ENCODE measurements at regions not wholly inside any gene's neighbourhood (a gene's known extent, or its start where the extent isn't known, plus 50 kb on each side); places are given as distances from the start of the nearest gene placed in this dataset.
A peak's percentile ranks its signal among the peaks of the same experiment; 100 is the strongest.

DNA sequence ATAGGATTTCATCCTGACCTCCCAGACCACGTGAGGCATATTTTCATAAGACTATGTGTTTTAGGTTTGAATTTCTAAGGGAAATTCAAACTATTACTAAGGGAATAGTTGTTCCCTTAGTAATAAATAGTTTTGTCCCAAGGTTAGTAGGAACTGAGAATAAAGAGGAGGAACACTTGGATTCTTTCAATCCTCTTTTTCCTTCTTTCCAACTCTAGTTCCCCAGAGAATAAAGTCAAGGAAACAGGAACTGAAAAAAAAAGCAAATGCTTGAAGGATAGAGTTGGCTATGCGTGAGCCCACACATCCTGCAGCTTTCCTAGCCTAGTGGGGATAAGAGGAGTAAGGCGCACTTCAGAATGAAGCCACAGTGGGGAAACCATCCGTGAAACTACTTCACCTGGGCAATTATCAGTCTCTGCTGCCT lies 312.1 kb upstream of the TGFBR2 start:
- DNase-seq (ENCODE audit: low read depth in 1 of 2, low spot score in 2 of 2) (no peak), FAIRE-seq (no peak)
- no peaks in the 10 kb centered on the region for H3K27me3 ChIP-seq (replicated peaks in 1 of 4; ENCODE audit: control insufficient read depth in 3 of 4, extremely low read depth in 1 of 4, insufficient read depth in 3 of 4, low read length in 3 of 4)
- H4K8ac ChIP-seq (ENCODE audit: extremely low read depth, insufficient read depth, low read length) = no peak overlapping the region
- no peak overlapping the region for H2BK120ac ChIP-seq (replicated peaks; ENCODE audit: low read depth, low read length)
- H3K4ac ChIP-seq (replicated peaks; ENCODE audit: insufficient read length, low read depth, low read length) = no peak overlapping the region
- no peaks in the 10 kb centered on the region for H3K36me3 ChIP-seq (ENCODE audit: control insufficient read depth in 2 of 4, insufficient read depth in 4 of 4, low read length in 3 of 4)
- H2AFZ ChIP-seq (ENCODE audit: low read length) = no peak overlapping the region
- no peak overlapping the region for H3K23ac ChIP-seq (ENCODE audit: insufficient read length)
- H3K79me2 ChIP-seq (ENCODE audit: control insufficient read depth in 1 of 2, insufficient read depth in 2 of 2, low read length in 2 of 2) = no peaks in the 10 kb centered on the region
- no peaks in the 10 kb centered on the region for H3K23me2 ChIP-seq (ENCODE audit: low read depth, low read length)
- H3K14ac ChIP-seq (ENCODE audit: insufficient read length) = no peak overlapping the region
- H3K56ac ChIP-seq (replicated peaks; ENCODE audit: insufficient read length, low read depth, low read length) = no peak overlapping the region
- H3K4me2 ChIP-seq (ENCODE audit: insufficient read depth in 1 of 2, low read depth in 2 of 2, low read length in 2 of 2) = no peak overlapping the region
- ChIA-PET CTCF (ENCODE audit: partially characterized antibody) (interaction anchor here (1.0 to 2.3 kb wide), 4 partner anchors 17 to 399 kb away, joined by 3 to 9 read pairs (median 4); no protein-coding TSS in a partner anchor), POLR2A (ENCODE audit: partially characterized antibody) (no interaction called here)
- no peak overlapping the region for H2AK5ac ChIP-seq (ENCODE audit: low read depth, low read length)
- H4K91ac ChIP-seq (replicated peaks; ENCODE audit: insufficient read length, low read length) = no peak overlapping the region
- no peak overlapping the region for H4K5ac ChIP-seq (ENCODE audit: insufficient read length, low read depth, low read length)
- H4K20me1 ChIP-seq (replicated peaks in 1 of 2; ENCODE audit: control insufficient read depth in 1 of 2, insufficient read depth in 2 of 2, low read length in 2 of 2) = no peaks in the 10 kb centered on the region
- H3K9me3 ChIP-seq (ENCODE audit: insufficient read depth in 2 of 2, low read depth in 1 of 2, low read length in 1 of 2) = no peaks in the 10 kb centered on the region
- H2BK5ac ChIP-seq (ENCODE audit: low read depth, low read length) = no peak overlapping the region
- 0 out of 2 replicates have a peak overlapping the region, but pooled peaks have one; percentile 19 for H2BK20ac ChIP-seq (ENCODE audit: low read length)
- no peak overlapping the region for H3K4me3 ChIP-seq (ENCODE audit: extremely low read depth in 1 of 4, insufficient read depth in 2 of 4, low read depth in 3 of 4, low read length in 4 of 4)
- no peak overlapping the region for H3K27ac ChIP-seq (ENCODE audit: low read depth, low read length)
- H3K18ac ChIP-seq (ENCODE audit: extremely low read depth, low read length) = no peak overlapping the region
- H3K9ac ChIP-seq (replicated peaks in 1 of 4; ENCODE audit: extremely low read depth in 1 of 4, low read depth in 3 of 4, low read length in 3 of 4) = no peak overlapping the region
- 79% methylated on average over 4 of the region's 4 CpGs; no CpG with 5 or more reads in 1 of the 2 experiments for WGBS, 2 experiments (ENCODE audit: extremely low coverage in 1 of 2, insufficient coverage in 1 of 2, insufficient read length in 1 of 2, insufficient replicate concordance in 2 of 2, low coverage in 1 of 2, low lambda C conversion rate in 2 of 2, missing lambda C conversion rate in 1 of 2)
- no peak overlapping the region for H2BK15ac ChIP-seq (ENCODE audit: low read length)
- H2BK12ac ChIP-seq (ENCODE audit: low read depth, low read length) = no peak overlapping the region
- H3K79me1 ChIP-seq (ENCODE audit: low read depth, low read length) = no peaks in the 10 kb centered on the region
- TF ChIP-seq RAD21 (IDR thresholded peaks at IDR 0.05 in 1 of 2, conservative IDR thresholded peaks at IDR 0.05 in 1 of 2; ENCODE audit: low read depth in 2 of 2, low read length in 2 of 2) = peak in 1 of 2 experiments; percentile 27; a peak in 2 of 4 replicates
- TF ChIP-seq, protein P1, sequence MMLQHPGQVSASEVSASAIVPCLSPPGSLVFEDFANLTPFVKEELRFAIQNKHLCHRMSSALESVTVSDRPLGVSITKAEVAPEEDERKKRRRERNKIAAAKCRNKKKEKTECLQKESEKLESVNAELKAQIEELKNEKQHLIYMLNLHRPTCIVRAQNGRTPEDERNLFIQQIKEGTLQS (IDR thresholded peaks at IDR 0.05; ENCODE audit: insufficient read depth, low read depth, low read length) = no peak
- TF ChIP-seq, protein P2, sequence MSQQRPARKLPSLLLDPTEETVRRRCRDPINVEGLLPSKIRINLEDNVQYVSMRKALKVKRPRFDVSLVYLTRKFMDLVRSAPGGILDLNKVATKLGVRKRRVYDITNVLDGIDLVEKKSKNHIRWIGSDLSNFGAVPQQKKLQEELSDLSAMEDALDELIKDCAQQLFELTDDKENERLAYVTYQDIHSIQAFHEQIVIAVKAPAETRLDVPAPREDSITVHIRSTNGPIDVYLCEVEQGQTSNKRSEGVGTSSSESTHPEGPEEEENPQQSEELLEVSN (IDR thresholded peaks at IDR 0.05) = no peak
- H3K4me1 ChIP-seq (replicated peaks in 1 of 4; ENCODE audit: control insufficient read depth in 3 of 4, insufficient read depth in 4 of 4, low read length in 3 of 4) = peaks cover 0 to 6% (median 0%) of the 10 kb centered on the region in 4 experiments; a peak in 3 of 7 replicates
